BLaER1 (cell line): ENCODE measurements at regions not wholly inside any gene's neighbourhood (a gene's known extent, or its start where the extent isn't known, plus 50 kb on each side); places are given as distances from the start of the nearest gene placed in this dataset.

Experiments
- H3K27ac ChIP-seq: shearing (Covaris generic); formaldehyde crosslinking; 2 replicates; pipeline ENCODE4 v1.8.1; 2022
- H3K27me3 ChIP-seq: shearing (Covaris generic); formaldehyde crosslinking; 2 replicates; pipeline ENCODE4 v1.8.1; 2022
- H3K36me3 ChIP-seq: shearing (Covaris generic); formaldehyde crosslinking; 2 replicates; pipeline ENCODE4 v1.8.1; 2022
- H3K4me1 ChIP-seq: shearing (Covaris generic); formaldehyde crosslinking; 2 replicates; pipeline ENCODE4 v1.8.1; 2022
- H3K4me2 ChIP-seq: shearing (Covaris generic); formaldehyde crosslinking; 2 replicates; pipeline ENCODE4 v1.8.1; 2022
- H3K4me3 ChIP-seq: shearing (Covaris generic); formaldehyde crosslinking; 2 replicates; pipeline ENCODE4 v1.8.1; 2022
- H3K9ac ChIP-seq: shearing (Covaris generic); formaldehyde crosslinking; 2 replicates; pipeline ENCODE4 v1.8.1; 2022
- H3K9me3 ChIP-seq: shearing (Covaris generic); formaldehyde crosslinking; 2 replicates; pipeline ENCODE4 v1.8.1; 2022
- H4K20me1 ChIP-seq: shearing (Covaris generic); formaldehyde crosslinking; 2 replicates; pipeline ENCODE4 v1.8.1; 2022
- Cebpa-rat ChIP-seq: shearing (Covaris generic); IDR thresholded peaks from 2 replicates; pipeline ENCODE4 v1.8.1; 2022

DNA sequence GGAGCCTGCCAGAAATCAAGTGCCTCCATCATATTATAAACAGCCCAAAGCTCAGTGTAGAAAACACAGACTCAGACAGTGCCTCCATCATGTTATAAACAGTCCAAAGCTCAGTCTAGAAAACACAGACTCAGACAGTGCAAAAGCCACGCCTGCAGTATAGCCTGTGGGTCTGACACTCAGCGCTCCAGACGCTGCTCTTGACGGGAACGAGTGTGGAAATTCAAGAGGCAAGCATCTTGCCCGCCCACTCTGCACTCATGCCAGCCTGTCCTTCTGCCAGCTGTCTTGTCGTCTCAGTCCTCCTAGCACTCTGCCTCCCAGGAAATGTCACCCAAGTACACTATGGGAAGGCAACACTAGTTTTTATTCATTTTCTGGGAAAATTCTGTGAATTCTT is 274.2 kb upstream of the CDH4 start:
- H3K27me3 ChIP-seq: no peaks in the 10 kb centered on the region
- no peak for TF ChIP-seq Cebpa-rat
- no peaks in the 10 kb centered on the region for H3K36me3 ChIP-seq

DNA sequence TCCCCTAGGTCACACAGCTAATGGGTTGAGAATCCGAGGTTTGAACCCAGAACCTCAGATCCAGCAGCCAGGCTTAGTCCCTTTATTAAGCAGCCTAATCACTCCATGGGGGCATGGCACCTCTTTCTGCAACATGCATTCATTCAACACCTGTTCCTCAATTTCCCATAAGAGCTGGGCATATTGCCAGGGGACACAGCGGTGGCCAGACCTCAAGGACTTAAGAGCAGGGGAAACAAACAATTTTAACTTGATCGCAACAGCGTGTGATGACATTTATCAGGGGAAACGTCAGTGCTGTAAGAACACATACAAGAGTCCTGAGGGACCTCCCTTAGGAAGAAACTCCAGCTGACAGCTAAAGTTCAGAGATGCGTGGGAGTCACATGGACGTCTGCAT is 267.4 kb upstream of the CDH4 start:
- Histone ChIP-seq H3K9ac (no peak overlapping the region), H3K36me3 (no peaks in the 10 kb centered on the region), H3K4me1 (peaks cover 10% of the 10 kb centered on the region), H4K20me1 (no peaks in the 10 kb centered on the region), H3K4me2 (peak overlapping the region; percentile 33), H3K27me3 (no peaks in the 10 kb centered on the region), H3K9me3 (peaks cover 13% of the 10 kb centered on the region), H3K4me3 (no peak overlapping the region), H3K27ac (no peak overlapping the region)
- no peak for TF ChIP-seq Cebpa-rat

More for the DNA sequence above, 274.2 kb upstream of the CDH4 start:
- Histone ChIP-seq H3K9ac (no peak overlapping the region), H3K4me3 (no peak overlapping the region), H3K4me2 (no peak overlapping the region), H3K27ac (no peak overlapping the region), H3K4me1 (no peaks in the 10 kb centered on the region), H3K9me3 (peaks cover 23% of the 10 kb centered on the region), H4K20me1 (no peaks in the 10 kb centered on the region)

DNA sequence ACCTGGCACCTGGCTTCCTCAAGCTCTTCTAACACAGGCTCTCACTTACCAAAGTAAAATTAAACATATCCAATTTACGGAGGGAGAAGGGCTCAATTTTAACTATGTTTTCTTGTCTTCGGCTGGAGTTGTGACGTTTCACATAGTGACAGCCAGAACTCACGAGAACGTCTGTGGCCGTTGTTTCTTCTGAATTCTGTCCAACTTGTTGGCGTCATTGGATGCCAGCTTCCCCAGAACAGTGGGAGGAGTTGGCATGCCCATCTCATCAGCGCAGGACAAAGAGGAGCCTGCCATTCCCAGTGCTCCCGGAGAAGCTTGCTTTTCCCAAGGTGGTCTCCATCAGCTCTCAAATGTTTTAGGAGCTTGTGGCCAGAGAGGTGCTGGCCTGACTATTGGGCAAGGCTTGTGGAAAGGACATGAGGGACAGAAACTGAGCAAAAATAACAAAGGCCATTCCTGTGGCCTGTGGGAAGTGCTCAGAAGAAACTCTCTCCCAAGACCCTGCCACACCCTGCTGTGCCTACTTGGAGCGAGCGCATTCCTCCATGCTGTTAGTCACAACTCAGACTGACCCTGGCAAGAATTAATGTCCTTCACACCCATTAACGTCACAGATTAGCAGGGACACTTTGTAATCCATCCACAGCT is 265.4 kb upstream of the CDH4 start:
- Histone ChIP-seq H3K4me3 (no peak overlapping the region), H3K27me3 (no peaks in the 10 kb centered on the region), H3K4me2 (no peak overlapping the region), H3K9me3 (no peaks in the 10 kb centered on the region), H4K20me1 (no peaks in the 10 kb centered on the region), H3K36me3 (no peaks in the 10 kb centered on the region), H3K27ac (no peak overlapping the region), H3K4me1 (peaks cover 10% of the 10 kb centered on the region), H3K9ac (no peak overlapping the region)
- TF ChIP-seq Cebpa-rat: no peak

DNA sequence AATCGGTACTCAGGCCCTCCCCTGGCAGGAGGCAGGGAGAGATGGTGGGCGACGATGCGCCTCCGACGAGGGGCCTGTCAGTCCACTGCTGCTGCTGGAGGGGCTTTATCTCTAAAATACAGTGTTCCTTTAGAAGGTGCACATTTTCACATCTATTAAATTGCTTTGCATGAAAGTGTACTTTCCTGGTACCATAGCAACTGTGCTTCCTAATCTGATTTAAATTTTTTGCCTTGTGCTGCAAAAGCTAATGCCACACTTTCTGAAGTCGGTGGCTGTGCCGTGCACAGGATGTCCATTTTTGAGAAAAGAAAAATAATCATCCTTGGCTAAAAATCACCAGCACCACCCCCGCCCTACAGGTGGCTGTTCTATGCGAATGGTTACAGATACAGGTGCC is 262.0 kb upstream of the CDH4 start:
- no peaks in the 10 kb centered on the region for H3K27me3 ChIP-seq
- no peak overlapping the region for H3K4me2 ChIP-seq
- H3K4me1 ChIP-seq: peaks cover 23% of the 10 kb centered on the region
- no peaks in the 10 kb centered on the region for H3K9me3 ChIP-seq
- no peak for TF ChIP-seq Cebpa-rat
- no peak overlapping the region for H3K27ac ChIP-seq
- no peaks in the 10 kb centered on the region for H3K36me3 ChIP-seq
- no peaks in the 10 kb centered on the region for H4K20me1 ChIP-seq
- no peak overlapping the region for H3K4me3 ChIP-seq
- H3K9ac ChIP-seq: no peak overlapping the region

DNA sequence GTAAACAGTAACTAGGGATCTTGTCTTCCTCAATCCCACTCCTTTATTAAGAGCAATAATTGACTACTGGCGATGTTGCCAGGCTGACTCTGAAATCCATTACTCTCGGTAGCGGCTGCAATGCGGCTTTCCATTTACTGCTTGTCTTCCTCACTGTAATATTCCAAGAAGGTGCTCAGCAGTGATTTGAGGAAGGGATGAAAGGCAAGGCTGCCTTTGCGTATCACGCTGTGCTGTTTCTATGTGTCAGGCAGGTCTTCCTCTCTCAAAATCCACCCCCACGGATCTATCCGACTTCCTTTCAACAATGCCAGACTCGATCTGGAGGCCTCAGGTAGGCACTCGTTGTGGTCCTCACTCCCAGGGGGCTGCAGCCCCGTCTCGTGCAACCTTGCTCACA is 261.4 kb upstream of the CDH4 start:
- Histone ChIP-seq H3K4me3 (no peak overlapping the region), H4K20me1 (no peaks in the 10 kb centered on the region), H3K4me1 (peaks cover 21% of the 10 kb centered on the region), H3K27me3 (no peaks in the 10 kb centered on the region), H3K36me3 (no peaks in the 10 kb centered on the region), H3K9me3 (no peaks in the 10 kb centered on the region), H3K9ac (no peak overlapping the region), H3K4me2 (no peak overlapping the region), H3K27ac (no peak overlapping the region)
- TF ChIP-seq Cebpa-rat: no peak

DNA sequence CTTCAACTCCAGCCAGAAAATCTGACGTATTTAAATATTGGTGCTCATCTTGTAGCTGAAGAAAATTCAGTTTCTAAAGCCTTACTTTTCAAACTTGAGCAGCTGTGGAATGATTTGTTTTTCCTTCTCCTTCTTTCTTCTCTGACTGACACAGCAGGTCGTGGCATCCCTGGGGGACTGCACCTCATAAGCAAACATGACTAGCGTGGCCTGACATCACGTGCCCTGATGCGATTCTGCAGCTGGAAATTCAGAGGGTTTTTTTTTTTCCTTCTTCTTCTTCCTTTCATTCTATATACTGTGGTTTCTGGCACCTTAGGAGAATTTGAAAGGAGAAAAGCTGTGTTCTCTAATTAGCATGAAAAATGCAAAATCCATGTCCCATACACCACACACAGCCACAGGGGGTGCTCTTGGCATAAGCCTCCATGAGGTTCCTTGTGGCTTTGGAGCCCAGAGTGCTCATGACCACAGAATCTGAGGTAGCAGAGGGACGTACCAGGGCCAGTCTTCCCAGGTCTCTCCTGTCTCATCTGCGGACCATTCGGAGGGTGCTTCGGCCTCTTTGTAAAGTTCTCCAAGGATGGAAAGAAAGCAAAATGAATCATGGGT is 258.5 kb upstream of the CDH4 start:
- peak overlapping the region; percentile 52 for H3K4me2 ChIP-seq
- H3K4me1 ChIP-seq: peaks cover 21% of the 10 kb centered on the region
- no peaks in the 10 kb centered on the region for H3K9me3 ChIP-seq

DNA sequence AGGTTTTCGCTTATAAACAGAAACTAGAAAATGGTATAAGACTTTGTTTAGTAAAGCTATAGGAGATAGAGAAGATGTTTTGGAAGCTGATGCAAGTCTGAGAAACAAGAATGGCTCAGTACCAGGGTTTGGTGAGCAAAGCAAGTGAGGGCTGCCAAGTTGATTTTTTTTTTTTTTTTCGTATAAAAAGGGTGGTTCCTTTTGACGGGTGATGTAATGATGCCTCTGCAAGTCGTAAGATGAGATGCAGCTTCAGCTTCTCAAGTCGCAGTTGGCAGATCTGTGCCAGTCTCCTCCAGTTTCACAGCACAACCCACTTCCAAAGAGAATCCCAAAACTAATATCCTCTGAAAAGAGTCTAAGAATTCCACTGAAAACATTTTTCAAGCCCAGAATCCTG is 252.8 kb upstream of the CDH4 start:
- H3K4me2 ChIP-seq: no peak overlapping the region
- no peaks in the 10 kb centered on the region for H3K27me3 ChIP-seq
- no peaks in the 10 kb centered on the region for H4K20me1 ChIP-seq
- H3K9me3 ChIP-seq: no peaks in the 10 kb centered on the region
- H3K4me1 ChIP-seq: peaks cover 6% of the 10 kb centered on the region
- H3K36me3 ChIP-seq: no peaks in the 10 kb centered on the region
- no peak overlapping the region for H3K4me3 ChIP-seq
- no peak for TF ChIP-seq Cebpa-rat
- H3K9ac ChIP-seq: no peak overlapping the region
- H3K27ac ChIP-seq: no peak overlapping the region

More for the DNA sequence above, 258.5 kb upstream of the CDH4 start:
- Histone ChIP-seq H3K27ac (no peak overlapping the region), H3K36me3 (no peaks in the 10 kb centered on the region), H3K27me3 (no peaks in the 10 kb centered on the region), H4K20me1 (no peaks in the 10 kb centered on the region), H3K9ac (no peak overlapping the region), H3K4me3 (no peak overlapping the region)
- no peak for TF ChIP-seq Cebpa-rat

DNA sequence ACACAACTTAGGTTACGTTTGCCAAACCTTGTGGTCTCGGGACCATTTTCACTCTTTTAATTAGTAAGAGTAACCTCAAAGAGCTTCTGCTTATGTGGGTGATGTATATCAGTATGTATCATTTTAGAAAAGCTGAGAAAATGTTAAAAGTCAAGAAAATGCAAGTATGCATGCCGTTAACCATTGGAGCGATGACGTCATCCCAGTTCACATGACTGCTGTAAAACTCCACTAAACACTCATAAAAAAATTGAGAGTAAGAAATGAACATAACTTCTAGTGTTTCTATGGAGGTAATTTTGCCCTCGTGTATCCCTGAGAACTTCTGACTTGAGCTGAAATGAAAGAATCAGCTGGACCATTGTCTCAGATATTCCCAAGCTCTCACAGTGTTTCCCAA is 250.0 kb upstream of the CDH4 start:
- no peaks in the 10 kb centered on the region for H3K4me1 ChIP-seq
- no peaks in the 10 kb centered on the region for H3K9me3 ChIP-seq
- H3K4me3 ChIP-seq: no peak overlapping the region
- no peak for TF ChIP-seq Cebpa-rat
- no peak overlapping the region for H3K9ac ChIP-seq
- no peaks in the 10 kb centered on the region for H3K27me3 ChIP-seq
- no peak overlapping the region for H3K4me2 ChIP-seq
- H3K36me3 ChIP-seq: no peaks in the 10 kb centered on the region
- no peaks in the 10 kb centered on the region for H4K20me1 ChIP-seq
- H3K27ac ChIP-seq: no peak overlapping the region

DNA sequence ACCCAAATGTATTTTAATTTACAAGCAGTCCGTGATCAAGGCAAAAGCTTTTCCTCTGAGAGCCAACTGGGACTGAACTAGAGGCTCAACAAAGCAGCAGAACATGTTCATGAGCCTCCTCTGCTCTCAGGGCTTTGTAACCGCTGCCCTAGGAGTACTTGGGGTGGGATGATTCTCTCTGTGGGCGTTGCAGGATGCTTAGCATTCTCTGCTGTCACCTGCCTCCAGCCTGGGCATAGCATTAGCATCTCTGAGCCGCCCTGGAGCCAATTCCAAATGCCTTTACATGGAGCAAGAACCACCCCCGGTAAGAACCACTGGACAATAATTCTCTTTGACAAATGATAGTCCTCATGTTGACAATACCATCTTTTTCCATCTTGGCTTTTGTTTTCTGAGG is 237.6 kb upstream of the CDH4 start:
- no peaks in the 10 kb centered on the region for H4K20me1 ChIP-seq
- TF ChIP-seq Cebpa-rat: no peak
- no peak overlapping the region for H3K27ac ChIP-seq
- H3K9me3 ChIP-seq: peaks cover 17% of the 10 kb centered on the region
- peak overlapping the region; percentile 41 for H3K4me2 ChIP-seq
- H3K27me3 ChIP-seq: no peaks in the 10 kb centered on the region
- no peak overlapping the region for H3K9ac ChIP-seq
- no peaks in the 10 kb centered on the region for H3K36me3 ChIP-seq
- H3K4me1 ChIP-seq: peaks cover 38% of the 10 kb centered on the region
- H3K4me3 ChIP-seq: no peak overlapping the region

DNA sequence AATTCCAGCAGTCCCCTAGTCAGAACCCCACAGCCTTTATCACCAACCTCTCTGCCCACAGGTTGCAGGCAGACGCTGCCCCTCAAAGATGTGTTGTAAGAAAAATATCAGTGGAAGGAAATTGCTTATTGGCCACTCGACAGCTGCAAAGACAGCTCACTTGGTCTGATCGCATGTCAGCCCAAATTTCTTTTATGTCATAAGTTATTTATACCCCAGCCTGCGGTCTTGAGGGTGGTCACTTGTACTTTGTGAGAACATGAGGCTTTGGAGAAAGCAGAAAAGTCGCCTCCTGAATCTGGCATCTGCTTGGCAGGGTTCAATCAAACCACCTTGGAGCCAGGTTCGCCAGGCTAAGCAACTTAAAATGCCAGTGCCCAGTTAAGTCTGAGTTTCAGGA is 236.5 kb upstream of the CDH4 start:
- Histone ChIP-seq H4K20me1 (no peaks in the 10 kb centered on the region), H3K4me2 (peak overlapping the region; percentile 41)

More for the DNA sequence above, 236.5 kb upstream of the CDH4 start:
- Histone ChIP-seq H3K27me3 (no peaks in the 10 kb centered on the region), H3K4me1 (peaks cover 38% of the 10 kb centered on the region), H3K9ac (no peak overlapping the region), H3K36me3 (no peaks in the 10 kb centered on the region), H3K27ac (no peak overlapping the region), H3K9me3 (peaks cover 17% of the 10 kb centered on the region), H3K4me3 (no peak overlapping the region)
- no peak for TF ChIP-seq Cebpa-rat
